CD4-positive, alpha-beta T cell treated with Interleukin-4 for 1 hour (primary cell): ENCODE measurements at regions not wholly inside any gene's neighbourhood (a gene's known extent, or its start where the extent isn't known, plus 50 kb on each side); places are given as distances from the start of the nearest gene placed in this dataset.

Experiments used
- DNase-seq, 2 donors: peaks; one replicate each; pipeline ENCODE4 v3.0.0-alpha.2; 2020 to 2022

- no peak for DNase-seq
Observed at GRCh38 chr4:173919196-173919595, 364.3 kb downstream of the FBXO8 start.

GRCh38 chr4:173917255-173917960 lies 366.1 kb downstream of the FBXO8 start:
- no peak for DNase-seq

GRCh38 chr4:173913496-173913895 lies 370.0 kb downstream of the FBXO8 start:
- DNase-seq: no peak

- DNase-seq: no peak
Observed at GRCh38 chr4:173912384-173912783, 371.1 kb downstream of the FBXO8 start.

GRCh38 chr4:173910891-173911290 lies 372.6 kb downstream of the FBXO8 start:
- peak in 1 of 2 donors; percentile 15 for DNase-seq

GRCh38 chr4:173909294-173909693 lies 374.2 kb downstream of the FBXO8 start:
- DNase-seq: no peak

GRCh38 chr4:173899813-173900212 lies 369.8 kb upstream of the HAND2 start:
- DNase-seq: no peak

- no peak for DNase-seq
Observed at GRCh38 chr4:173891072-173891471, 361.0 kb upstream of the HAND2 start.

GRCh38 chr4:173883821-173884220 lies 353.8 kb upstream of the HAND2 start:
- DNase-seq: no peak

- DNase-seq: no peak
Observed at GRCh38 chr4:173880897-173881296, 350.9 kb upstream of the HAND2 start.

GRCh38 chr4:173879509-173879908 lies 349.5 kb upstream of the HAND2 start:
- DNase-seq: no peak

GRCh38 chr4:173878701-173879100 lies 348.7 kb upstream of the HAND2 start:
- DNase-seq: no peak

- DNase-seq: no peak
Observed at GRCh38 chr4:173871643-173872042, 341.6 kb upstream of the HAND2 start.

- DNase-seq: no peak
Observed at GRCh38 chr4:173866322-173867026, 336.4 kb upstream of the HAND2 start.

GRCh38 chr4:173862754-173863153 lies 332.7 kb upstream of the HAND2 start:
- DNase-seq: no peak

GRCh38 chr4:173860094-173860493 lies 330.1 kb upstream of the HAND2 start:
- no peak for DNase-seq

GRCh38 chr4:173859091-173859713 lies 329.2 kb upstream of the HAND2 start:
- DNase-seq: no peak

- no peak for DNase-seq
Observed at GRCh38 chr4:173858471-173858870, 328.4 kb upstream of the HAND2 start.

GRCh38 chr4:173857828-173858227 lies 327.8 kb upstream of the HAND2 start:
- DNase-seq: no peak

- no peak for DNase-seq
Observed at GRCh38 chr4:173855015-173855414, 325.0 kb upstream of the HAND2 start.

GRCh38 chr4:173852775-173853174 lies 322.7 kb upstream of the HAND2 start:
- DNase-seq: no peak

- DNase-seq: no peak
Observed at GRCh38 chr4:173845580-173845979, 315.6 kb upstream of the HAND2 start.

GRCh38 chr4:173839865-173840264 lies 309.8 kb upstream of the HAND2 start:
- no peak for DNase-seq

GRCh38 chr4:173837517-173837916 lies 307.5 kb upstream of the HAND2 start:
- no peak for DNase-seq
